Naive thymus-derived CD4-positive, alpha-beta T cell (primary cell): ENCODE measurements at regions not wholly inside any gene's neighbourhood (a gene's known extent, or its start where the extent isn't known, plus 50 kb on each side); places are given as distances from the start of the nearest gene placed in this dataset. TPM values are rescaled to one million over a fixed set of nuclear protein-coding genes. Genes with fewer than 3 reads are reported as not detected.

Experiments used
- microRNA-seq: library from miRNA; unstranded; fragments of <30 nt; microRNA quantifications from one replicate; pipeline ENCODE4 v1.2.0, GENCODE V29; 2022; ENCODE audit warnings: borderline microRNAs expressed

Small RNA genes lying in the stretch of these regions (microRNA-seq; reads per million reads assigned to microRNA genes)
- not detected for gene MIR4436A
